ENCODE measurements at regions not wholly inside any gene's neighbourhood (a gene's known extent, or its start where the extent isn't known, plus 50 kb on each side); places are given as distances from the start of the nearest gene placed in this dataset.

DNA sequence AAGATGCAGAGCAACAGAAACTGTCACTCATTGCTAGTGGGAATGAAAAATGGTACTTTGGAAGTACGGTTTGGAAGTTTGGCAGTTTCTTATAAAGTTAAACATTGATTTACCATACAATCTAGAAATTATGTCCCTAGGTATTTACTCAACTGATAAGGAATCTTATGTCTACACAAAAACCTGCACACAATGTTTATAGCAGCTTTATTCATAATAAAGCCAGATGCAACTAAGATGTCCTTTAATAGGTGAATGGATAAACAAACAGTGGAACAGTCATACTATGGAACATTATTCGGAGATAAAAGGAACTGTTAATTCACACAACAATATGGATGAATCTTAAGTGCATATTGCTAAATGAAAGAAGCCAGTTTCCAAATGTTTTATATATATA lies 96.2 kb upstream of the SIRPA start:
- DNase-seq = no peak
- no peaks in the 10 kb centered on the region for H3K9me3 ChIP-seq
- H3K27me3 ChIP-seq = no peaks in the 10 kb centered on the region
- TF ChIP-seq, protein P1, sequence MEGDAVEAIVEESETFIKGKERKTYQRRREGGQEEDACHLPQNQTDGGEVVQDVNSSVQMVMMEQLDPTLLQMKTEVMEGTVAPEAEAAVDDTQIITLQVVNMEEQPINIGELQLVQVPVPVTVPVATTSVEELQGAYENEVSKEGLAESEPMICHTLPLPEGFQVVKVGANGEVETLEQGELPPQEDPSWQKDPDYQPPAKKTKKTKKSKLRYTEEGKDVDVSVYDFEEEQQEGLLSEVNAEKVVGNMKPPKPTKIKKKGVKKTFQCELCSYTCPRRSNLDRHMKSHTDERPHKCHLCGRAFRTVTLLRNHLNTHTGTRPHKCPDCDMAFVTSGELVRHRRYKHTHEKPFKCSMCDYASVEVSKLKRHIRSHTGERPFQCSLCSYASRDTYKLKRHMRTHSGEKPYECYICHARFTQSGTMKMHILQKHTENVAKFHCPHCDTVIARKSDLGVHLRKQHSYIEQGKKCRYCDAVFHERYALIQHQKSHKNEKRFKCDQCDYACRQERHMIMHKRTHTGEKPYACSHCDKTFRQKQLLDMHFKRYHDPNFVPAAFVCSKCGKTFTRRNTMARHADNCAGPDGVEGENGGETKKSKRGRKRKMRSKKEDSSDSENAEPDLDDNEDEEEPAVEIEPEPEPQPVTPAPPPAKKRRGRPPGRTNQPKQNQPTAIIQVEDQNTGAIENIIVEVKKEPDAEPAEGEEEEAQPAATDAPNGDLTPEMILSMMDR (IDR thresholded peaks at IDR 0.05) = no peak
- TF ChIP-seq POLR2A (IDR thresholded peaks at IDR 0.05) = no peak
- peaks cover 0 to 17% (median 0%) of the 10 kb centered on the region in 4 donors for H3K4me1 ChIP-seq
- no peak overlapping the region for H3K27ac ChIP-seq
- H3K4me3 ChIP-seq = no peak overlapping the region
- H3K36me3 ChIP-seq = no peaks in the 10 kb centered on the region

DNA sequence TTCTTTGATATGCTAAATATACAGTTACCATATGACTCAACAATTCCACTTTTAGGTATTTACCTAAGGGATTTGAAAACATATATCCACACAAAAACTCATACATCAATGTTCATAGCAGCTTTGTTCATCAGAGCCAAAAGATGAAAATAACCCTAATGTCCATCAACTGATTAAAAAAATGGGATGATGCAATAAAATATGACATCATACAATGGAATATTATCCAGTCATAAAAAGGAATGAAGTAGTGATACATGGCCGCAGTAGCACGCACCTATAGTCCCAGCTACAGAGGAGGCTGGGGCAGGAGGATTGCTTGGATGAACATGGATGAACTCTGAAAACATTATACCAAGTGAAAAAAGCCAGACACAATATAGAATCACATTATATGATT lies 101.4 kb upstream of the SIRPA start:
- Histone ChIP-seq H3K27me3 (no peaks in the 10 kb centered on the region), H3K4me1 (no peaks in the 10 kb centered on the region), H3K4me3 (no peak overlapping the region), H3K9me3 (no peaks in the 10 kb centered on the region), H3K27ac (no peak overlapping the region), H3K36me3 (no peaks in the 10 kb centered on the region)
- no peak for DNase-seq
- TF ChIP-seq, protein P1 (IDR thresholded peaks at IDR 0.05) = no peak
- no peak for TF ChIP-seq POLR2A (IDR thresholded peaks at IDR 0.05)

DNA sequence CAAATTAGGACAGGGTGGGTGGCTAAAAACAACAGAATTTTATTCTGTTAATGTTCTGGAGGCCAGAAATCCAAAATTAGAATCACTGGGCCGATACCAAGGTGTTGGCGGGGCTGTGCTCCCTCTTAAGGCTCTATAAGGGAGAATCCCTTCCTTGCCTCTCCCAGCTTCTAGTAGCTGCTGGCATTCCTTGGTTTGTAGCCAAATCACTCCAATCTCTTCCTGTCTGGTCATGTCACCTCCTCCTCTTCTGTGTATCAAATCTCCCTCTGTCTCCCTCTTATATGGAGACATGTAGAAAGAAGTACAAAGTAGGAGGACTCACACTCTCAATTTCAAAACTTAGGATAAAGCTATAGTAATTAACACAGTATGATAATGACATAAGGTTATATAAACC lies 102.9 kb upstream of the SIRPA start:
- Histone ChIP-seq H3K9me3 (no peaks in the 10 kb centered on the region), H3K4me1 (no peaks in the 10 kb centered on the region), H3K4me3 (no peak overlapping the region), H3K36me3 (no peaks in the 10 kb centered on the region), H3K27me3 (no peaks in the 10 kb centered on the region), H3K27ac (no peak overlapping the region)
- DNase-seq = no peak
- TF ChIP-seq POLR2A (IDR thresholded peaks at IDR 0.05) = no peak
- TF ChIP-seq, protein P1 (IDR thresholded peaks at IDR 0.05) = no peak

DNA sequence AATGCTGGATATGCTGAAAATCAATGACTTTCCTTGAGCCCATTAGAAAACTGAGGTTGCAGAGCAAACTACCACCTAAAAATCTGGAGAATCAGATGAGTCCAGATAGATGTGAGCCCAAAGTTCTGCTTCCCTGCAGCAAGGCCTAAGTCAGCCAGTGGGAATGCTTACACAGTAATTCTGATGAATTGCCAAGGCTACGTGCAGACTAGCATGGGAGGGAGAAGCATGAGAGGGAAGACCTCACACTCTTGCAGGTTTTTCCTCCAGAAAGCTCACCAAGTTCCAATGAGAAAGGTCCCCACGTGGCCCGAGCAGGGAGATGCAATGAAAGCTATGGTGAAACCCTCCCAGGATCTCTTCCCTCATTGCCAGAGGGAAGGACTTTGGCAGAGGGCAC lies 104.8 kb upstream of the SIRPA start:
- Histone ChIP-seq H3K36me3 (no peaks in the 10 kb centered on the region), H3K27me3 (no peaks in the 10 kb centered on the region), H3K27ac (no peak overlapping the region), H3K4me1 (no peaks in the 10 kb centered on the region), H3K9me3 (no peaks in the 10 kb centered on the region), H3K4me3 (no peak overlapping the region)
- TF ChIP-seq POLR2A (IDR thresholded peaks at IDR 0.05) = no peak
- TF ChIP-seq, protein P1 (IDR thresholded peaks at IDR 0.05) = no peak
- no peak for DNase-seq

DNA sequence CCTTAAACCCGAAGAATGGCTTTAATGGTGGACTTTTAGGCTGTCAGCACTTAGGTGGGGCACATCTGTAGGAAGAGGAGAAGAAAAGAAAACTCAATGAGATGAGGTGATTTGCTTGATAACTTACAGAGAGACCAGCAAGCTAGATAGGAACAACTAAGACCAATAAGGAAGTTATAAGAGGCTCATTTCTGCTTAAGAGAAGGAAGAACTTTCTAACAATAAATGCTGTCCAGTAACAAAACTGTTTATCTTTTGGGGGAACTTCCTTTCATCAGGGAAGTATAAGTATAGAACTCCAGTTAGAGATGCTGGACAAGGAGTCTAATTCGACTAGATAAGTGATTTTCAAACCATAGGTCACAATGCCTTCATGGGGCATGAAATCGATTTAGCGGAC lies 107.2 kb upstream of the SIRPA start:
- Histone ChIP-seq H3K4me3 (no peak overlapping the region), H3K36me3 (no peaks in the 10 kb centered on the region), H3K27me3 (no peaks in the 10 kb centered on the region), H3K9me3 (no peaks in the 10 kb centered on the region), H3K27ac (no peak overlapping the region), H3K4me1 (no peaks in the 10 kb centered on the region)
- TF ChIP-seq, protein P1 (IDR thresholded peaks at IDR 0.05) = no peak
- TF ChIP-seq POLR2A (IDR thresholded peaks at IDR 0.05) = no peak
- no peak for DNase-seq

DNA sequence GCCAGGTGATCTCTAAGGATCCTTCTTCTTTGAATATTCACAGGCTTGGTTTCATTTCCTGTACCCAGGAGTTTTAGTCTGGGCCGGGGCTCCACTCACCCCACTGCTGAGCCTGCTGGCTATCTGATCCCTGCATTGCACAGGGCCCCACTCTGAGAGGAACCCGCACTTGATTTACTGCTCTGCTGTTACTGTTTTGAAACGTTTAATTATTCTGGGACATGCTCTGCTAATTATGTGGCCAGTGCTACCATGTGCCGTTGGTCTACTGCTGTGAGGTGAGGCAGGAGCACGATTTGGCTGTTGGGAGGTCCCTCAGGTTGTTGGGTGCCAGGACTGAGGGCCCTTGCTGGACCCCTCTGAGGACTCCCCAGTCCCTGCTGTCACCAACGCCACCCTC lies 108.7 kb upstream of the SIRPA start:
- Histone ChIP-seq H3K36me3 (no peaks in the 10 kb centered on the region), H3K9me3 (no peaks in the 10 kb centered on the region), H3K27ac (no peak overlapping the region), H3K4me1 (no peaks in the 10 kb centered on the region), H3K27me3 (no peaks in the 10 kb centered on the region), H3K4me3 (no peak overlapping the region)
- TF ChIP-seq POLR2A (IDR thresholded peaks at IDR 0.05) = no peak
- TF ChIP-seq, protein P1 (IDR thresholded peaks at IDR 0.05) = no peak
- no peak for DNase-seq

Measured in Peyer's patch (tissue), 4 donors.